IMR-90 (cell line): ENCODE measurements at regions not wholly inside any gene's neighbourhood (a gene's known extent, or its start where the extent isn't known, plus 50 kb on each side); places are given as distances from the start of the nearest gene placed in this dataset.

ENCODE experiments used
- ATAC-seq: fragments of 200-7000 bp; cut with Tn5 transposase; 2 replicates; pipeline ENCODE4 v1.9.1; 2020; ENCODE audit warnings: low read depth, mild to moderate bottlenecking, moderate library complexity
- BruUV-seq: library from RNA; stranded (reverse); fragments of 400-500 nt; replicated peaks from 2 replicates; lab custom pipeline; 2021; lab: Mats Ljungman, UMichigan
- CTCF ChIA-PET: fragments of 300-600 bp; formaldehyde crosslinking; extraction: SDS; loops from one replicate; lab custom pipeline; 2021; ENCODE audit warnings: antibody characterized with exemption; lab: Yijun Ruan, JAX
- POLR2A ChIA-PET: fragments of 300-600 bp; sonication (Branson Sonifier 250); formaldehyde crosslinking; loops from one replicate; lab custom pipeline; 2022; ENCODE audit warnings: antibody characterized with exemption; ENCODE audit not compliant: unreplicated experiment; lab: Charles Lee
- DNase-seq: peaks from one replicate; pipeline ENCODE4 v3.0.0; 2013
- H2AFZ ChIP-seq: replicated peaks from 2 replicates; pipeline ENCODE3; 2013; ENCODE audit warnings: low read length, mild to moderate bottlenecking; ENCODE audit not compliant: poor library complexity
- H2AK5ac ChIP-seq: 2 replicates; pipeline ENCODE4 v1.6.1; 2013; ENCODE audit warnings: low read depth, low read length, inconsistent platforms
- H2AK9ac ChIP-seq: replicated peaks from 2 replicates; pipeline ENCODE3; 2013; ENCODE audit warnings: mild to moderate bottlenecking, low read depth, low read length, moderate library complexity; ENCODE audit not compliant: poor library complexity
- H2BK120ac ChIP-seq: 2 replicates; pipeline ENCODE4 v1.6.1; 2013; ENCODE audit warnings: low read depth, low read length, inconsistent platforms
- H2BK15ac ChIP-seq: 3 replicates; pipeline ENCODE4 v1.6.1; 2013; ENCODE audit warnings: low read depth, low read length, inconsistent platforms
- H2BK20ac ChIP-seq: 2 replicates; pipeline ENCODE4 v1.6.1; 2013; ENCODE audit warnings: low read depth, mild to moderate bottlenecking, inconsistent platforms, low read length, moderate library complexity
- H2BK5ac ChIP-seq: 2 replicates; pipeline ENCODE4 v1.6.1; 2013; ENCODE audit warnings: mild to moderate bottlenecking, low read depth, low read length, inconsistent platforms; ENCODE audit not compliant: poor library complexity, severe bottlenecking
- H3K14ac ChIP-seq: replicated peaks from 2 replicates; pipeline ENCODE4 v1.6.1; 2013; ENCODE audit warnings: low read depth, low read length, inconsistent platforms
- H3K18ac ChIP-seq: 2 replicates; pipeline ENCODE4 v1.6.1; 2013; ENCODE audit warnings: low read depth, low read length, control low read depth
- H3K23ac ChIP-seq: 2 replicates; pipeline ENCODE4 v1.6.1; 2013; ENCODE audit warnings: low read depth, low read length, inconsistent platforms
- H3K27ac ChIP-seq: 2 replicates; pipeline ENCODE4 v1.5.1; 2013; ENCODE audit warnings: mild to moderate bottlenecking, control low read depth, low read length; ENCODE audit not compliant: insufficient read depth
- H3K27me3 ChIP-seq: 2 replicates; pipeline ENCODE4 v1.6.1; 2013; ENCODE audit warnings: low read length; ENCODE audit not compliant: control insufficient read depth, insufficient read depth
- H3K36me3 ChIP-seq: 2 replicates; pipeline ENCODE4 v1.6.1; 2013; ENCODE audit warnings: low read length, mixed read lengths; ENCODE audit not compliant: control insufficient read depth, insufficient read depth
- H3K4ac ChIP-seq: 2 replicates; pipeline ENCODE4 v1.6.1; 2013; ENCODE audit warnings: low read depth, low read length, inconsistent platforms
- H3K4me1 ChIP-seq: 2 replicates; pipeline ENCODE4 v1.6.1; 2013; ENCODE audit warnings: low read length, mixed read lengths; ENCODE audit not compliant: control insufficient read depth, insufficient read depth
- H3K4me2 ChIP-seq: 2 replicates; pipeline ENCODE4 v1.6.1; 2013; ENCODE audit warnings: low read depth, mild to moderate bottlenecking, control low read depth, low read length, moderate library complexity
- H3K4me3 ChIP-seq: 2 replicates; pipeline ENCODE4 v1.5.1; 2013; ENCODE audit warnings: low read depth, mild to moderate bottlenecking, control low read depth, low read length, moderate library complexity; ENCODE audit not compliant: insufficient read depth
- H3K56ac ChIP-seq: 2 replicates; pipeline ENCODE4 v1.6.1; 2013; ENCODE audit warnings: low read length, inconsistent platforms; ENCODE audit not compliant: insufficient read depth; ENCODE audit errors: extremely low read depth
- H3K79me1 ChIP-seq, 2 experiments: 2 replicates each; pipeline ENCODE4 v1.6.1; 2013; ENCODE audit warnings: low read length in 2 of 2, inconsistent platforms in 1 of 2, low read depth in 1 of 2
- H3K9ac ChIP-seq: 2 replicates; pipeline ENCODE4 v1.6.1; 2013; ENCODE audit warnings: low read depth, low read length, control low read depth
- H3K9me1 ChIP-seq: 2 replicates; pipeline ENCODE4 v1.6.1; 2013; ENCODE audit warnings: low read length, inconsistent platforms; ENCODE audit not compliant: insufficient read depth
- H3K9me3 ChIP-seq: 2 replicates; pipeline ENCODE4 v1.6.1; 2013; ENCODE audit warnings: low read length; ENCODE audit not compliant: control insufficient read depth, insufficient read depth
- H4K20me1 ChIP-seq: 2 replicates; pipeline ENCODE4 v1.6.1; 2013; ENCODE audit warnings: low read length, inconsistent platforms; ENCODE audit not compliant: insufficient read depth
- H4K5ac ChIP-seq: 2 replicates; pipeline ENCODE4 v1.6.1; 2013; ENCODE audit warnings: mild to moderate bottlenecking, low read depth, low read length, control low read depth
- H4K8ac ChIP-seq, 2 experiments: 2 replicates each; pipeline ENCODE4 v1.6.1; 2013; ENCODE audit warnings: low read depth in 2 of 2, low read length in 2 of 2, control low read depth in 1 of 2, inconsistent platforms in 1 of 2
- H4K91ac ChIP-seq: 2 replicates; pipeline ENCODE4 v1.6.1; 2013; ENCODE audit warnings: low read depth, low read length, inconsistent platforms; ENCODE audit not compliant: insufficient read depth
- BHLHE40 ChIP-seq: fragments of 150-350 bp; IDR thresholded peaks from 2 replicates; pipeline ENCODE4 v1.6.1; 2016; ENCODE audit warnings: mild to moderate bottlenecking, low read depth, low read length
- CEBPB ChIP-seq: IDR thresholded peaks from 2 replicates; pipeline ENCODE4 v1.6.1; 2012; ENCODE audit warnings: low read depth, low read length, improper control_type of control experiment
- CHD1 ChIP-seq: IDR thresholded peaks from 2 replicates; pipeline ENCODE4 v1.6.1; 2012; ENCODE audit warnings: low read depth, low read length, improper control_type of control experiment
- CTCF ChIP-seq: conservative IDR thresholded peaks from 2 replicates; pipeline ENCODE4 v1.5.1; 2012; ENCODE audit warnings: mild to moderate bottlenecking, low read depth, low read length, improper control_type of control experiment
- FOS ChIP-seq: fragments of 150-350 bp; IDR thresholded peaks from 2 replicates; pipeline ENCODE4 v1.6.1; 2016; ENCODE audit warnings: low read depth, low read length
- MAFK ChIP-seq: IDR thresholded peaks from 2 replicates; pipeline ENCODE4 v1.6.1; 2012; ENCODE audit warnings: low read depth, low read length, improper control_type of control experiment
- MAZ ChIP-seq: IDR thresholded peaks from 2 replicates; pipeline ENCODE4 v1.6.1; 2012; ENCODE audit warnings: low read depth, mild to moderate bottlenecking, low read length, improper control_type of control experiment, moderate library complexity, borderline replicate concordance
- MXI1 ChIP-seq: IDR thresholded peaks from 2 replicates; pipeline ENCODE4 v1.6.1; 2012; ENCODE audit warnings: low read depth, mild to moderate bottlenecking, low read length, moderate library complexity, borderline replicate concordance
- NFE2L2 ChIP-seq: fragments of 150-350 bp; IDR thresholded peaks from 2 replicates; pipeline ENCODE4 v1.6.1; 2016; ENCODE audit warnings: low read depth, mild to moderate bottlenecking, low read length
- POLR2A ChIP-seq: IDR thresholded peaks from 2 replicates; pipeline ENCODE4 v1.6.1; 2012; ENCODE audit warnings: mild to moderate bottlenecking, low read depth, low read length
- RAD21 ChIP-seq: IDR thresholded peaks from 2 replicates; pipeline ENCODE4 v1.6.1; 2012; ENCODE audit warnings: low read length, improper control_type of control experiment
- RCOR1 ChIP-seq: IDR thresholded peaks from 2 replicates; pipeline ENCODE4 v1.6.1; 2012; ENCODE audit warnings: mild to moderate bottlenecking, low read length, improper control_type of control experiment; ENCODE audit not compliant: insufficient replicate concordance
- RFX5 ChIP-seq: IDR thresholded peaks from 2 replicates; pipeline ENCODE4 v1.8.0; 2012; ENCODE audit warnings: low read depth, mild to moderate bottlenecking, low read length, moderate library complexity
- SMC3 ChIP-seq: fragments of 150-350 bp; IDR thresholded peaks from 2 replicates; pipeline ENCODE4 v1.6.1; 2016; ENCODE audit warnings: low read depth, mild to moderate bottlenecking, antibody characterized with exemption, low read length, moderate library complexity
- USF2 ChIP-seq: fragments of 150-350 bp; IDR thresholded peaks from 2 replicates; pipeline ENCODE4 v1.6.1; 2017; ENCODE audit warnings: mild to moderate bottlenecking, antibody characterized with exemption, low read length, low read depth
- WGBS, 2 experiments: methylation state at CpG; one replicate each; pipeline versions ENCODE4 v1.1.5 to v1.1.7; 2013; ENCODE audit warnings: missing lambda C conversion rate in 2 of 2; ENCODE audit not compliant: insufficient read length in 1 of 2; ENCODE audit errors: extremely low coverage in 2 of 2; 5-methylcytosine and 5-hydroxymethylcytosine counted together
- dilution Hi-C: fragments of 300-500 bp; cut with HindIII; formaldehyde crosslinking; loops from one replicate; pipeline ENCODE4 v1.14.3; 2018; ENCODE audit warnings: low sequenced_read_pairs; ENCODE audit not compliant: unreplicated experiment
- in situ Hi-C: fragments of 300-500 bp; cut with MboI; formaldehyde crosslinking; loops from 3 replicates; pipeline ENCODE4 v1.14.3; 2019; ENCODE audit warnings: low sequenced_read_pairs, inconsistent platforms, mixed read lengths
- intact Hi-C: fragments of 100-400 bp; cut with micrococcal nuclease; formaldehyde crosslinking; loops from 2 replicates; pipeline ENCODE4 v1.10.0; 2022
- TF ChIP-seq, protein P1 (sequence below): fragments of 150-350 bp; IDR thresholded peaks from 2 replicates; pipeline ENCODE4 v1.6.1; 2016; ENCODE audit warnings: low read depth, mild to moderate bottlenecking, low read length, moderate library complexity, borderline replicate concordance

DNA sequence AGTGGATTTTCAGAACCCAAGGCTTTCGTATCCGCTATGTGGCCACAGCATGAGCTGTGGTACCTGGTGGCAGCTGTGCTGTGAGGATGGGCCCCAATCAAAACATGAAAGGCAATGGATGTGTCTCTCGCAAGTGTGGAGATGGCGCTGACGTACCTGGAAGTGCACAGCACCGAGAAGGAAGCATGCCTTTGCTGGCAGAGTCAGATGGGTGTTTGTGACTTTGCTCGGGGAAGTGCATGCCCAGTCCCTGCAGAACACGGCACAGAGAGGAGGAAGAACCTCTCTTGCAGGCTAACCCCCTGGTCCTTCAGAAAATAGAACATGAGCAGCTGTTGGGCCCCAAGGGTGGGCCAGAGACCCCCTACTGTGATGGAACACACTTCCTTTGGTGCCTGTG, 654.1 kb upstream of the ZWINT start:
- H3K9ac ChIP-seq: no peak overlapping the region
- intact Hi-C loops (no loop called here), dilution Hi-C loops (no loop called here), in situ Hi-C loops (no loop called here)
- no peak overlapping the region for H2AFZ ChIP-seq
- H3K4me2 ChIP-seq: no peak overlapping the region
- TF ChIP-seq POLR2A: no peak
- TF ChIP-seq RCOR1: no peak
- no peak for TF ChIP-seq RFX5
- no peak for TF ChIP-seq CHD1
- TF ChIP-seq USF2: no peak
- TF ChIP-seq CTCF: no peak
- no peak for TF ChIP-seq NFE2L2
- no peak for TF ChIP-seq FOS
- TF ChIP-seq MAFK: no peak
- no peak for TF ChIP-seq SMC3
- TF ChIP-seq, protein P1, sequence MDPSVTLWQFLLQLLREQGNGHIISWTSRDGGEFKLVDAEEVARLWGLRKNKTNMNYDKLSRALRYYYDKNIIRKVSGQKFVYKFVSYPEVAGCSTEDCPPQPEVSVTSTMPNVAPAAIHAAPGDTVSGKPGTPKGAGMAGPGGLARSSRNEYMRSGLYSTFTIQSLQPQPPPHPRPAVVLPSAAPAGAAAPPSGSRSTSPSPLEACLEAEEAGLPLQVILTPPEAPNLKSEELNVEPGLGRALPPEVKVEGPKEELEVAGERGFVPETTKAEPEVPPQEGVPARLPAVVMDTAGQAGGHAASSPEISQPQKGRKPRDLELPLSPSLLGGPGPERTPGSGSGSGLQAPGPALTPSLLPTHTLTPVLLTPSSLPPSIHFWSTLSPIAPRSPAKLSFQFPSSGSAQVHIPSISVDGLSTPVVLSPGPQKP: no peak
- TF ChIP-seq RAD21: no peak
- no peak for TF ChIP-seq MAZ
- TF ChIP-seq MXI1: no peak
- no peak for TF ChIP-seq CEBPB
- no peak for TF ChIP-seq BHLHE40
- H2BK120ac ChIP-seq: no peak overlapping the region
- no peak overlapping the region for H3K23ac ChIP-seq
- ChIA-PET CTCF (no interaction called here), POLR2A (no interaction called here)
- H3K79me1 ChIP-seq: no peaks in the 10 kb centered on the region
- H3K36me3 ChIP-seq: no peaks in the 10 kb centered on the region
- H2BK15ac ChIP-seq: no peak overlapping the region
- H3K27ac ChIP-seq: no peak overlapping the region
- H3K56ac ChIP-seq: no peak overlapping the region
- H3K9me3 ChIP-seq: peaks cover 24% of the 10 kb centered on the region
- no peak overlapping the region for H4K91ac ChIP-seq
- no peak overlapping the region for H3K4me3 ChIP-seq
- DNase-seq (no peak), ATAC-seq (no peak)
- no peak overlapping the region for H3K14ac ChIP-seq
- H2BK20ac ChIP-seq: no peak overlapping the region
- no peaks in the 10 kb centered on the region for H3K4me1 ChIP-seq
- H4K8ac ChIP-seq: no peak overlapping the region
- no peaks in the 10 kb centered on the region for H3K9me1 ChIP-seq
- 60% methylated on average over 7 of the region's 8 CpGs; no CpG with 5 or more reads in 1 of the 2 experiments for WGBS, 2 experiments
- no peaks in the 10 kb centered on the region for H3K27me3 ChIP-seq
- no peaks in the 10 kb centered on the region for H4K20me1 ChIP-seq
- no peak overlapping the region for H4K5ac ChIP-seq
- H2AK5ac ChIP-seq: no peak overlapping the region
- BruUV-seq: no TSS peak
- no peak overlapping the region for H3K18ac ChIP-seq
- no peak overlapping the region for H2AK9ac ChIP-seq
- H2BK5ac ChIP-seq: no peak overlapping the region
- H3K4ac ChIP-seq: no peak overlapping the region
